ENCODE measurements at regions not wholly inside any gene's neighbourhood (a gene's known extent, or its start where the extent isn't known, plus 50 kb on each side); places are given as distances from the start of the nearest gene placed in this dataset.

GRCh38 chr1:189151361-189151760, 1326.3 kb downstream of the BRINP3 start:
- no peak for TF ChIP-seq CTCF (IDR thresholded peaks at IDR 0.05)
- no peak for TF ChIP-seq POLR2A (IDR thresholded peaks at IDR 0.05)

All from esophagus squamous epithelium (tissue), 4 donors.